Glutamatergic neuron (in vitro differentiated cells): ENCODE measurements at regions not wholly inside any gene's neighbourhood (a gene's known extent, or its start where the extent isn't known, plus 50 kb on each side); places are given as distances from the start of the nearest gene placed in this dataset.
"Not testable (repeated sequence)": the region's sequence is repeated elsewhere in the genome, so short reads cannot be mapped to it uniquely, and the experiment has no call there.

ENCODE experiments used
- DNase-seq: peaks from one replicate; pipeline ENCODE4 v3.0.0; 2022
- H3K27ac Mint-ChIP-seq: one replicate; pipeline ENCODE4 v1.8.0; 2020; ENCODE audit warnings: mild to moderate bottlenecking, mixed read lengths, inconsistent platforms; ENCODE audit not compliant: unreplicated experiment
- H3K27me3 Mint-ChIP-seq: one replicate; pipeline ENCODE4 v1.8.0; 2020; ENCODE audit warnings: mild to moderate bottlenecking, moderate library complexity, mixed read lengths, inconsistent platforms; ENCODE audit not compliant: unreplicated experiment
- H3K36me3 Mint-ChIP-seq: one replicate; pipeline ENCODE4 v1.8.0; 2020; ENCODE audit warnings: mild to moderate bottlenecking, mixed read lengths, inconsistent platforms; ENCODE audit not compliant: unreplicated experiment
- H3K4me1 Mint-ChIP-seq: one replicate; pipeline ENCODE4 v1.8.0; 2020; ENCODE audit warnings: mild to moderate bottlenecking, low read depth, mixed read lengths, inconsistent platforms; ENCODE audit not compliant: unreplicated experiment
- H3K4me3 Mint-ChIP-seq: one replicate; pipeline ENCODE4 v1.8.0; 2020; ENCODE audit warnings: mild to moderate bottlenecking, mixed read lengths, inconsistent platforms; ENCODE audit not compliant: unreplicated experiment
- H3K9me3 Mint-ChIP-seq: one replicate; pipeline ENCODE4 v1.8.0; 2020; ENCODE audit warnings: mild to moderate bottlenecking, moderate library complexity, mixed read lengths, inconsistent platforms; ENCODE audit not compliant: unreplicated experiment
- TF ChIP-seq, protein P1 (sequence below): fragments of 200-600 bp; sonication (generic); IDR thresholded peaks from one replicate; pipeline ENCODE4 v1.5.0; 2021; ENCODE audit not compliant: partially characterized antibody, unreplicated experiment

DNA sequence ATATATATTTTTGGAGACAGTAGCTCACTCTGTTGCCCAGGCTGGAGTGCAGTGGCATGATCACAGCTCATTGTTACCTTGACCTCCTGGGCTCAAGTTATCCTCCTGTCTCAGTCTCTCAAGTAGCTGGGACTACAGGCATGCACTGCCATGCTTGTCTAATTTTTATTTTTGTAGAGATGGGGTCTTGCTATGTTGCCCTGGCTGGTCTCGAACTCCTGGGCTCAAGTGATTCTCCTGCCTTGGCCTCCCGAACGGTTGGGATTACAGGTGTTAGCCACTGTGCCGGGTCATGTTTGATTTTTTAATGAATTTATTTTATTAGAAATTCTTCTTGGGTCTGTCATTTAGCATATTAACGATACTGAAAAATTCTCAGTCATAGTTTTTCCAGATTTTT, 70.5 kb downstream of the TMEM270 start:
- TF ChIP-seq, protein P1, sequence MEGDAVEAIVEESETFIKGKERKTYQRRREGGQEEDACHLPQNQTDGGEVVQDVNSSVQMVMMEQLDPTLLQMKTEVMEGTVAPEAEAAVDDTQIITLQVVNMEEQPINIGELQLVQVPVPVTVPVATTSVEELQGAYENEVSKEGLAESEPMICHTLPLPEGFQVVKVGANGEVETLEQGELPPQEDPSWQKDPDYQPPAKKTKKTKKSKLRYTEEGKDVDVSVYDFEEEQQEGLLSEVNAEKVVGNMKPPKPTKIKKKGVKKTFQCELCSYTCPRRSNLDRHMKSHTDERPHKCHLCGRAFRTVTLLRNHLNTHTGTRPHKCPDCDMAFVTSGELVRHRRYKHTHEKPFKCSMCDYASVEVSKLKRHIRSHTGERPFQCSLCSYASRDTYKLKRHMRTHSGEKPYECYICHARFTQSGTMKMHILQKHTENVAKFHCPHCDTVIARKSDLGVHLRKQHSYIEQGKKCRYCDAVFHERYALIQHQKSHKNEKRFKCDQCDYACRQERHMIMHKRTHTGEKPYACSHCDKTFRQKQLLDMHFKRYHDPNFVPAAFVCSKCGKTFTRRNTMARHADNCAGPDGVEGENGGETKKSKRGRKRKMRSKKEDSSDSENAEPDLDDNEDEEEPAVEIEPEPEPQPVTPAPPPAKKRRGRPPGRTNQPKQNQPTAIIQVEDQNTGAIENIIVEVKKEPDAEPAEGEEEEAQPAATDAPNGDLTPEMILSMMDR, result no peak
- DNase-seq, result no peak
- Mint-ChIP-seq H3K36me3 (no peaks in the 10 kb centered on the region), H3K4me1 (no peaks in the 10 kb centered on the region), H3K9me3 (peaks cover 1% of the 10 kb centered on the region), H3K4me3 (no peak overlapping the region), H3K27ac (no peak overlapping the region), H3K27me3 (no peaks in the 10 kb centered on the region)

DNA sequence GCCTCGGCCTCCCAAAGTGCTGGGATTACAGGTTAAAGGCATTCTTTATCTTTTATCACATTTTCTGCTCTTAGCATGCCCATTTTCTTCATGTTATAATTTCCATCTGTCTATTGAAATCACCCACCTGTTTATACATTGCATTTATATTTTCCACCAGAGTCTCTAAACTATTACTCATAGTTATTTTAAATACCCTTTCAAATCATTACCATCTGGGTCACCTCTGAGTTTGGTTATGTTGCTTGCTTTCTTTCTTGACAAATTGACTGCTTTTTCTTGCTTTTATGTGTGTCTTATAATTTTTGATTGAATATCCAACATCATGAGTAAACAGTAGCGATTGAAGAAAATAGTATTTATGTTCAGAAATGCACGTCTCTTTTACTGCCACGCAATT, 71.4 kb downstream of the TMEM270 start:
- H3K36me3 Mint-ChIP-seq, result no peaks in the 10 kb centered on the region
- no peaks in the 10 kb centered on the region for H3K4me1 Mint-ChIP-seq
- TF ChIP-seq, protein P1, result no peak
- no peak overlapping the region for H3K27ac Mint-ChIP-seq
- no peak for DNase-seq
- H3K27me3 Mint-ChIP-seq, result no peaks in the 10 kb centered on the region
- H3K9me3 Mint-ChIP-seq, result peaks cover 1% of the 10 kb centered on the region
- H3K4me3 Mint-ChIP-seq, result no peak overlapping the region

DNA sequence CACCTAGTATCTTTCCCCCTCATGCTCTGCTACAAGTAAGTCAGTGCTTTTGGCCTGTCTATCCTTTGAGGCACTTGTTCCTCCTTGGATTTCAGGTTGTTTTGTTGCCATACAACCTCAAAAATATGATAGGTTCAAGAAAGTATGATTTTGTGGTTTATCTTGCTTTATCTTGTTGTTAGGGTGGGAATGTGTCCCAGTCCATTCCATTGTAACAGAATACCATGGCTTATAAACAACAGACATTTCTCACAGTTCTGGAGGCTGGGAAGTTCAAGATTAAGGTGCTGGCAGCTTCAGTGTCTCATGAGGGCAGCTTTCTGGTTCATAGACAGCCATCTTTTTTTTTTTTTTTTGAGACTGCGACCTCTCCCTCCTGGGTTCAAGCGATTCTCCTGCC, 72.1 kb downstream of the TMEM270 start:
- H3K36me3 Mint-ChIP-seq, result no peaks in the 10 kb centered on the region
- H3K4me3 Mint-ChIP-seq, result no peak overlapping the region
- no peak overlapping the region for H3K27ac Mint-ChIP-seq
- no peak for DNase-seq
- no peaks in the 10 kb centered on the region for H3K27me3 Mint-ChIP-seq
- TF ChIP-seq, protein P1, result no peak
- peaks cover 1% of the 10 kb centered on the region for H3K9me3 Mint-ChIP-seq
- no peaks in the 10 kb centered on the region for H3K4me1 Mint-ChIP-seq

DNA sequence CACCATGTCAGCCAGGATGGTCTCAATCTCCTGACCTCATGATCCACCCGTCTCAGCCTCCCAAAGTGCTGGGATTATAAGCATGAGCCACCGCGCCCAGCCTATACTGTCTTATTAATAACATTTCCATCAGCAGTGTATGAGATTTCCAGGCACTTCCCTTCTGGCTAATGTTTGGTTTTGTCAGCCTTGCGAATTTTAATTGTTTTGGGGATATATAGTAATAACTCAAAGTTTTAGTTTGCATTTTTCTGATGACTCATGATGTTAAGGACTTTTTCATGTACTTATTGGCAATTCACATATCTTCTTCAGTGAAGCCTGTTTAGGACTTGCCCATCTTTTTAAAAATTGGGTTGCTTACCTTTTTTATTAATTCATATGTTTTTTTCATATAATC, 76.0 kb downstream of the TMEM270 start:
- TF ChIP-seq, protein P1, result no peak

DNA sequence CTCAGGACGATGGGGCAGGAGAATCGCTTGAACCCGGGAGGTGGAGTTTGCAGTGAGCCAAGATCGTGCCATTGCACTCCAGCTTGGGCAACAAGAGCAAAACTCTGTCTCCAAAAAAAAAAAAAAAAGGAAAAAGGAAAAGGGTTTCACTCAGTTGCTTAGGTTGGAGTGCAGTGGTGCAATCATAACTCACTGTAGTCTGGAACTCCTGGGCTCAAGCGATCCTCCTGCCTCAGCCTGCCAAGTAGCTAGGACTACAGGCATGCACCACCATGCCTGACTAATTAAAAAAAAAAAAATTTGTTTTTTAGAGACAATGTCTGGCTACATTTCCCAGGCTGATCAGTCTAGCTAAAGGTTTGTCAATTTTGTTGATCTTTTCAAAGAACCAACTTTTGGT, 76.7 kb downstream of the TMEM270 start:
- H3K27me3 Mint-ChIP-seq, H3K4me1 Mint-ChIP-seq, H3K36me3 Mint-ChIP-seq, DNase-seq, H3K27ac Mint-ChIP-seq, H3K4me3 Mint-ChIP-seq: not testable (repeated sequence)
- peaks cover 11% of the 10 kb centered on the region for H3K9me3 Mint-ChIP-seq

More for the DNA sequence above, 76.0 kb downstream of the TMEM270 start:
- Mint-ChIP-seq H3K27me3 (no peaks in the 10 kb centered on the region), H3K4me1 (no peaks in the 10 kb centered on the region), H3K4me3 (no peak overlapping the region), H3K36me3 (peaks cover 5% of the 10 kb centered on the region), H3K9me3 (peaks cover 11% of the 10 kb centered on the region), H3K27ac (no peak overlapping the region)
- DNase-seq, result no peak

DNA sequence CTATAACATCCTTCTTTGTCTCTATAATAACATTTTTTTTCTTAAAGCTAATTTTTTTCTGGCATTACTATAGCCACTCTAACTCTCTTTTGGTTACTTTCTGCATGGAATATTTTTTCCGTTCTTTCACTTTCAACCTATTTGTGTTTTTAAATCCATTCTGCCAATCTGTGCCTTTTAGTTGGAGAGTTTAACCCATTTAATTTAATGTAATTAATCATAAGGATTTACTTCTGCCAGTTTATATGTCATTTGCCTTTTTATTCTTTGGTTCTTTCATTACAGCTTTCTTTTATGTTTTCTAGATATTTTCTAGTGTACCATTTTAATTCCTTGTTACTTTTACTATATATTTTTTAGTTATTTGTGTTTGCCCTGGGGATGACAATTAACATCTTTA, 78.6 kb downstream of the TMEM270 start:
- TF ChIP-seq, protein P1, result no peak
- Mint-ChIP-seq H3K36me3 (peaks cover 9% of the 10 kb centered on the region), H3K27me3 (no peaks in the 10 kb centered on the region)

More for the DNA sequence above, 78.6 kb downstream of the TMEM270 start:
- H3K4me1 Mint-ChIP-seq, result no peaks in the 10 kb centered on the region
- H3K9me3 Mint-ChIP-seq, result peaks cover 11% of the 10 kb centered on the region
- H3K27ac Mint-ChIP-seq, result no peak overlapping the region
- DNase-seq, result no peak
- no peak overlapping the region for H3K4me3 Mint-ChIP-seq
